ENCODE measurements at regions not wholly inside any gene's neighbourhood (a gene's known extent, or its start where the extent isn't known, plus 50 kb on each side); places are given as distances from the start of the nearest gene placed in this dataset.
"Not testable (repeated sequence)": the region's sequence is repeated elsewhere in the genome, so short reads cannot be mapped to it uniquely, and the experiment has no call there.

DNA sequence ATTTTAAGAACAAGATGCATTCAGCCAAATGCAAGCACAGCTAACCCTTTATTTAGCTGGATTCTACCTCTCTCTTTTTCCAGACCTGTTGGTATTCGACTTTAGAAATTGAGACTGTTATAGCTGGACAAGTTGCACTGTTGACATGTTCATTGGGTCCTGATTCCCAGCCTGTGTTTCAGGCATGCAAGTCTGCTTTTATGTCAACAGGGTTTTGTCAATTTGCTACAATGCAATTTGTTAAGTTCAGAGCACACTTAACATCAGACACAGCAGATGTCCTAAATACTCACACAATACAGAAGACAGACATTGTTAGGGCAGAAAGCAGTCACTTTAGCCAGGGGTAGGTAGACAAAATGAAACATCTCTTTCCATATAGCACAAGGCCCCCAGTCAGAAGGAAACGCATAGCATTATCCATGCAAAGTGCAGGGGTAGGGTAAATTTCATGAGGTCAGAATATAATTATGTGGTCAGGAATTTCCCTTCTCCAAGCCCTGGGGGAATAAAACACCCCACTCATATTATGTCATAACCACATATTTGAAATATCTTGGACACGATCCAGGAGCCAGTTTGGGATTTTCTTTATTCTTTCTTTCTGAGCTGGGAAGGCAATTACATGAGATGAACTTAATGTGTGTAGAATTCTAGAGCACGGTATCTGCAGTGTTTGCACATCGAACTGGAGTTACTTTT, 504.1 kb downstream of the NTRK3 start:
- DNase-seq: no peak

DNA sequence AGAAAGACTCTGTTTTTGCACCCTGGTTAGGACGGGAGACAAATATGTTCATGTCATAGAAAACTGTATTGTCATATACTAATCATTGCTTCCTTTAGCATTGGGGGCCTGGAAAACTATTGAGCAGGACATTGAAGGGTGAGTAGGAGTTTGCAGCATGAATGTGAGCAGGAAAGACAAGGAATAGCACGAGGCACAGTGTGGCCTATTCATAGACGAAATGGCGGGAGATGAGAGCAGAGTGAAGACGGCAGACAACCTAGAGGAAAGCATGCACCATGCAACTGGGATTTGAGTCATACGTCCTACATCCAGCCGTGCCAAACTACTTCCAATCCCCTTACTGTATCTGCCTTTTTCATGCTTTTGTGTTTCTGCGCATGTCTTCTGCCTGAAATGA, 508.1 kb downstream of the NTRK3 start:
- no peak for DNase-seq

DNA sequence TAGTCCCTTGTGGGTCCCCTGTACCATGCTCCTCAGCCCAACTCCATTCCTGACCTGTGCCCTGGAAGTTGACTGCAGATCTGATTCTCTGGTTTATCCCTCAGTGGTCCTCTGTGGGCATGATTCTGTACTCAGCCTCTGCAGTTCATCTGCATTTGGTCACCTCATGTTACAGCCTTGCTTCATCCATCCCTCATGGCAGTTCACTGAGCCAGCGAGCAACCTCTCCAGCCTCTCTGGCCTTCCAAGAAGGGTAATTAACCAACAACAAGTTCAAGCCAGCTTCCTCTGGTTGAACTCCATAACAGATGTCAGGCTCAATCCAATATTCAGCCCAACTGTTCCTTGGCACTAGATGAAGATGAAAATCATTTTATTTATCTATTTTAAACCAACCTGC, 509.5 kb downstream of the NTRK3 start:
- DNase-seq: no peak

DNA sequence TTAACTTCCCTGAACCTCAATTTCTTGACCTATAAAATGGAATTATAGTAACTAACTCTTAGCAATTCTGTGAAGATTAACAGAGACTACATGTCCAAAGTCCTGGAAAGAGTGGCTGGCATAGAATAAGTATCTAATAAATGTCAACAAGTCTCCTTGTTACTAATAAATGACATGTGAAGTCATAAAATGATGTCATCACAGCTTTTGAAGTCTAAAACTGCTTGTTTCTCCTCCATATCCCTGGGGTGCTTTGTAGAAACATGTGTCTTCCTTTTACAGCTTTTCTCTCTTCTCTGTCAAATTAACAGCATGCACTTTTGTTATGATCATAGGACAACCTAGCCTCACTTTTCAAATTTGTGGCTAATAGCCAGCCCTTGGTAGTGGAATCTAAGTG, 510.2 kb downstream of the NTRK3 start:
- no peak for DNase-seq

DNA sequence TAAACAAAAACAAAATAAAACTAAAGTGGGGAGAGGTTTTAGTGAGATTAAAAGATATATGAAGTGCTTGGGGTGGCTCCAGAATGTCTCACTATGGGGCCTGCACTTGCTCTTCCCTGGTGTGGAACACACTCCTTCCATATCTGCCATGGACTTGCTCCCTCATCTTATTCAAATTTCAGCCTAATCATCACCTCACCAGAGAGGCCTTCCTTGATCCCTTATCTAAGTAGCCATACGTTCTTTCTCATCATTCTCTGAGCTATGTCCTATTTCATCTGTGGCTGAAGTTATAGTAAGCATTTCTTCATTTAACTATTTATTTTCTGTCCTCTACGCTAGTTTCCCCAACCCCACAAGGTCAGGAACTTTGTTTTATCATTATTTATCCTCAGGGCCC, 511.7 kb downstream of the NTRK3 start:
- DNase-seq: no peak

DNA sequence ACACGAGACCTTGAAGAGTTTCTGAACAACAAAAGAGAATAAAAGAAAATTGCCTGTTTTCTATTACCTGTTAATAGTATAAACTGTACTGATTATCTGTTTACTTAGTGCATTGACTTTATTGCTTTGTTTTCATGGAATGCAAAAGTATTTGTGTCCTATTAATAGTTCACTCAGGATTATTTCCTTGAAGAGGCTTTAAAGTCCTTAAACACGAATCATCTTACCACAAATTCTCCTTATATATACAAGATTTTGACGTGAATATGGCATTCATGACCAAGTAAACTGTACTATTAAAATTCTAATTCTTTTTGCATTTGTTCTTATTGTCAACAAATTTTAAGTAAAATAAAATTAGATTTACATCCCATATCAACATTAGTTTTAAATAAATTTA, 513.0 kb downstream of the NTRK3 start:
- no peak for DNase-seq

DNA sequence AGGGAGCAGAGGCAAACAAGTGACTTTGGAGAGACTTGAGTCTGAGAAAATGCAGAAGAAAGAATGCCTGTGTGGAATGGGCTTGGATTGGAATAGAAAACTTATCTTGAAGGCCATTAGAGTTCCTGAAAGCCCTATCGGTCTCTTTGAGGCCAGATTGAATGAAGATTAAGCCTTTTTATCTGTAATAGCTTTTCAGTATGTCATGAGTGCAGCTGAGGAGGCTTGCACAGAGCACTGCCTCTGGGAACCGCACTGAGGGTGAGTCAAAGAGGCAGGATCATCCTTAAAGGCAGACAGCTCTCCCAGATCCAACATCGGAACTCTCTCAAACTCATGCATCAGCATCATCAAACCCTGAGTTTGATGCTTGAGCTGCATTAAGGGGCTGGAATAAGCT, 515.2 kb downstream of the NTRK3 start:
- DNase-seq: no peak

DNA sequence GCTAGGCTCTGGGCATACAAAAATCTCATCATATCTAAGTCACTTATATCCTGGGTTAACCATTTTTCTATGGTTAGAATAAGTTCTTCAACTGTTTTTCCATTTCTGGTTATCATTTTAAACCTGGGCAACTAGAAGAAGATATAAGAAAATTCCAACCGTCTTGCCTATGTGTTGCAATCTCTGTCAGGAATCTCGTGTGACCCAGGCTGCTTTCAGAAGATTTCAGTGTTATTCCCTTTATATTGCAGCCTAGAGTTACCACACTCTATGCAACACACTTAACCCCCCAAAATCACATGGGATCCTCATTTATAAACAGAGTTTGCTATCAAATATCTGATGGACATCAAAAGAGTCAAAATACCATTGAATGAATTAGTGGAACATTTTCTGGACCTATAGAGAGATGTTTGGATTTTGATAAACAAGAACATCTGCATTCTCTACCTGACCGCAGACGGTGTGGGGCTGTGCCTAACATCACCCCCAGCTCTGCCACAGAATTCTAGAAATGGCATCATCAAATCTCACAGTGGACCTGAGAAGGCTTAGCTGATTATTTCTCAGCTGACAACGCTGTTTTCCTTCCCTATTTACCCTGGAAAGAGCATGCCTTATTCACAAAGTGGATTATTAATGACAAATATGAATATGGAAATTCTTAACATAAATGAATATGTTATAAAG, 515.7 kb downstream of the NTRK3 start:
- no peak for DNase-seq

DNA sequence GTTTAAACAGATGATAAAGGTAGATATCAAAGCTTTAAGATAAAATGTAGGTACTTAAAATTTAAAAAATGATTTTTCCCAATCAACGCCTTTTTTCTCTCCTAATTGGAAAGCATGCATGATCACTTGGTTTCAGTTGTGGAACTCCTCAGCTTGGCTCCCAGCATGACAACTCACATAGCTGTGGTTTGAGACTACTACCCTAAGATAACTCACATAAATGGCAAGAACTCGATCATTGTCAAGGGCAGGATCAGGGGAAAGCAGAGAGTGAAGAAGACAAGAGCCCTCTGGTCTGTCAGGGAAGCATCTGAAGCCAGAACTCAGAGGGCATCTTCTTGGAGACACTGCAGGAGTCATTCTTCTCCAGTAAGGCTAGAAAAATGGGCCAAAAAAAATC, 516.7 kb downstream of the NTRK3 start:
- no peak for DNase-seq

DNA sequence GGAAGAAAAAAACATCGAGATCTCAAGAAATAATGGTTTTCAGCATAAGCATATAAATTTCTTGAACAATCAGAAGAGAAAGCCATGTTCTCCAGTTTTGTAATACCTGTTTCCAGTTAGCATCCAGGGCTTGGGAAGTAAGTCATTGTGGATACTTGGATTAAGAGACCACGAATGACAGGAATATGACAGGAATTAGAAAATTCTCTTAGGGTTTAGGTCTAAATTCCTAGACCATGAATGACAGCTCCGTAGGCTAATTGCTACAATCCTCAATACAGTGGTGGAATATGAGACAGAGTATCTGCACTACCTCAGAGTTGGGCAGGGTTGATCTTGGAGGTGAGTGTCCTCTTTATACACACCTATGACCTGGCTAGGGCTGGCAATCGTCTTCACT, 517.5 kb downstream of the NTRK3 start:
- DNase-seq: no peak

DNA sequence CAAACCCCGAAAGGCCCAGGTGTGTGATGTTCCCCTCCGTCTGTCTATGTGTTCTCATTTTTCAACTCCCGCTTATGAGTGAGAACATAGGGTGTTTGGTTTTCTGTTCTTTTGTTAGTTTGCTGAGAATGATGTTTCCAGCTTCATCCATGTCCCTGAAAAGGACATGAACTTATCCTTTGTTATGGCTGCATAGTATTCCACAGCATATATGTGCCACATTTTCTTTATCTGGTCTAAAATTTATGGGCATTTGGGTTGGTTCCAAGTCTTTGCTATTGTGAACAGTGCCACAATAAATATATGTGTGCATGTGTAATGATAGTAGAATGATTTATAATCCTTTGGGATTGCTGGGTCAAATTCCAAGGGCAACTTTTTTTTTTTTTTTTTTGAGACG, 519.1 kb downstream of the NTRK3 start:
- not testable (repeated sequence) for DNase-seq

DNA sequence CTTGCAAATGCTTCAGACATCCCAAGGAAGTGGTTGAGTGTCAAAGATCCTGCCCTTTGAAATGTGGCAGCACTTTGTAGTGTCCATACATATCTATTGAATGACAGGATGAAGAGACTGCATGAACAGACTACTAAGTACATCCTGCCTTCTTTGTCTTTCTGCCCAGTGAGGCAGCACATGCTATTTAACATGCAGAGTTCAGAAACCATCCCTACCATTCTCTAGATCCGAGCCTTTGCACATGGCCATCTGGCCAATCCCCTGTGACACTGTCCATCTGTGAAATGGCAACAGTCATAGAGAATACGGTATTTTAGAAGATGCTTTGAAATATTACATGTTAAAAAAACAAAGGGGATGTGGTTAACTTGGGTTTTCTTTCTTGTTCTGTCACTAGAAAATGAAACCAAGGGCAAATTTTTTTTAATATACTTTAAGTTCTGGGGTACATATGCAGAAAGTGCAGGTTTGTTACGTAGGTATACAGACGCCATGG, 519.6 kb downstream of the NTRK3 start:
- no peak for DNase-seq

DNA sequence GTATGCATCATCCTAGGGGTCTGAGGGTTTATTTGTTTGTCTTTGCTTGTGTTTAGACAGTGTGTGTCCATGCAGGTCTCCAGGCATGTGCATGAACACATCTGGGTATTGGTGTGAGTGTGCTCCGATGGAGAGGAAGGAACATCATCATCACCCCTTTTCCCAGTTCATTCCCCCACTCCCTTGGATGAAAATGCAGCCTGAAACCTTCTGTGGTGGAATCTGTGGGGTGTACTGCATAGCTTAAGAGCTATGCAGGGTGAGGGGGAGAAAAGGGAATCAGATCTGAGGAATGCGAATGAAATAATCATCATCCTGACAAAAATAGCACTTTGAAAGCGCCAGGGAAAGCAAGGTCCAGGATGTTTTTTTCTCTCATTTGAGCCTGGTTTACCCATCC, 520.1 kb downstream of the NTRK3 start:
- no peak for DNase-seq

DNA sequence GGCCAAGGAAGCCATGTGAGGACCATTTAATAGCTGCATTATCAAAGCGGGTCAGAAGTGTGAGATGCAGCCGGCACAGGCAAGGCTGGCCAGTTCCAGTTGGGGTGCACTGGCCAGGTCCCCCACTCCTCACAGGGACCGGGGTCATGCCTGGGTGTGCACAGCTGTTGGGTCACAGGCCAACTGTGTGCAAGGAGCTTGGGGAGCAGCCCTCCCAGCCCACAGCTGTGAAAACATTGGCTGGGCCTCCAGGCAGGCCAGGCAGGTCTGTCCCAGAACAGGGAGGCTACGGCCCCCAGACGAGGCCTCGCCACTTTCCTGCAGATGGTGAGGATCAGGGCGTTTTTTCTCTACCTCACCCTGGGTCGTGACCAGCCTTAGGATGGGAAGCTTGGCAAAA, 521.0 kb downstream of the NTRK3 start:
- no peak for DNase-seq

DNA sequence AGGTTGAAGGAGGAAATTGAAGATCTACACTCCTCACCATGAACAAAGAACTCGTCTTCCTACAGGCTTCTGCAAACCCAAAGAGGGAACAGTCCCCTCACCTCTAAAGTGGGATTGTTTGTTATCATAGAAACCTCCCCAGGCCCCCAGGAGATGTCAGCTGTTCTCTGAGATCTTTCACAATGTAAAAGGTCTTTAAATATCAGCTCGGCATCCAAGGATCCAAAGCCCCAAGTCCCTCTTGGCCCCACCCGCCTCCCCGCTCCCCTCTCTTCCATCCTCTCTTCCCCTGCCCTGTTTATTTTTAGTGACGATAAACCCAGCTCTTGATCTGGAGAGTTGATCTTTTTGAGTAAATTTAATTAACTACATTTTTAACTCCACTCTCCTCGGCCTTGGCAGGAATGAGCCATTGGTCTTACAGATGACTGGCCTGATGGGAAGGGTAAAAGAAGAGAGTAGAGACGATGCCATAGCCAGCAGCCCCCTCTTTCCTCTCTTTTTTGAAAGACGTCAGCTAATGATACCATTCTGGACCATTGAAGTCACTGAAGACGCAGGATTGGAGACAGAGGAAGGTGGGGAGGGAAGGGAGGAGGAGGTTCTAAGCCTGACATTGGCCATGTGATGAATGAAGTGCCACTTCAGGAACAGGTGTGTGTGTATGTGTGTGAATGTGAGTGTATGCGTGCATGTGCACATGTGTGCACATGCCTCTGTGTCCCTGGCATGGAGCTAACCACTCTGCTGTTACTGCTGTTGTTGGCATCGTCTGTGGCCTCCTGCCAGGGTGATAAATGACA, 521.8 kb downstream of the NTRK3 start:
- no peak for DNase-seq

DNA sequence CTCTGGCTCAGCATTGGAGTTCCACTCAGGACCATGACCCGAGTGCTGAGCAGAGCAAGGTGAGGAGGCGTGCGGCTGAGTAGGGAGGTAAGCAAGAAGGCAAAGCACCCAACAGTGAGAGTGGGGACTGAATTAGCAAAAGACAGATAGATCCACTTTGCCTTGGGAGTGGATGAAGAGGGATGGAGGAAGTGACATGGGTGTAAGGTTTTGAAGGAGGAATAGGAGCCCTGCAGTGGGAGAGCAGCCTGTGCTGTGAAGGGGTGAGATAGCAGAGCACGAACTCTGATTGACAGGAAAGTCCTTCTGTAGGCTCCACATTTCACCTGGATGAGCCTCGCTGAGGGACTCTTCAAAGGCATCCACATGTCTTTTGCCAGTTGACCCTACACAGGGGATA, 522.6 kb downstream of the NTRK3 start:
- DNase-seq: no peak

DNA sequence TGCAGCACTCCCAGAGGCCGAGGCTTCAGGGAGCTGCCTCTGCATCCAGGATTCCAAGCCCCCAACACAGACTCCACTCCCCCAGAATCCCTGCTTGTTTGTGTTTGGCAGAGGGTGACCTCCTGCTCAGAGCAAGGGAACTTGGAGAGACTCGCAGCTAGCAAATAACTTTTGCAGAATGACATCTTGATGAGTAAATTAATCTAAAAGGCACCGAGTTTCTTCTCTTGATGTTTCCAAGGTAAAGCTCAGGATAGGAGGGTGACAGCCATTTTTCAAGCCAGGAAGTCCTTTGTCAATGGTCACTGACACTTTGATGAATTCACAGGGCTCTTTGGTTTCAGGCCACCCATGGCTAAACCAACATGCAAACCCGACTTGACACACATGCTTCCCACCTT, 523.0 kb downstream of the NTRK3 start:
- DNase-seq: no peak

DNA sequence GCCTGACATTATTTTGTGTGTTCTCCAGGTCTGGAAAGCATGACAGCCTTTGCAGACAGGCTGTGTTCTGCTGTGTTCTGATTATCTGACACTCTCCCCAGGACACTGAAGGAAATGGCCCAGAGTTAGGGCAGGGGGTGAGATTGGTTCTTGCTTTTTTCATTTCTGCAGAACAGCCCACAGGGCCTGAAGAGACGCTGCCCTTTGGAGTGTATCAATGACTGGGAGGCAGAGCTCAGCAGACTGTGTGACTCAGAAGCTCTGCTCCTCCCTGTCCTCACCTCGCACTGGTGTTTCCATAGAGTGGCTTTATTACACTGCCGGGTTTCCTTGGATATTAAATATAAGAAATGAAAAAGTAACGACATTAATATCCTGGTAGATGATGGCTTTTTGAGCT, 523.6 kb downstream of the NTRK3 start:
- no peak for DNase-seq

DNA sequence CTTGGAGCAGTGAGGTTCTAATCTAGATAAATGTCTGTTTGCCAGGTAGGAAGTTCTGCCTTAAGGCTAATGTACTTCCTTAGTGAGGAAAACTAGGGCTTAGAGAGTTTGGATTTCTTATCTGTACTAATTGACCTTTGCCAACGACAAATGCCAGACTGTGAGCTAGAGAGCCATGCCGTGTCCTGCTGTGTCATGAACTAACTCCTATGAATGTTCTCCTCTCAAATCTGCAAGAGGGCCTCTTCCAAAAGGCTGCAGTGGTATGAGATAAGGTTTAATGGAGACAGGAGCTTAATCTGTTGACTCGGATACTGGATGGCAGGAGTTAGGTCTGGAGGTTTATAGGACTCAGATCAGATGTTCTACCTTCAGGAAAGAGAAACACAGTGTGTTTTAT, 524.9 kb downstream of the NTRK3 start:
- no peak for DNase-seq

DNA sequence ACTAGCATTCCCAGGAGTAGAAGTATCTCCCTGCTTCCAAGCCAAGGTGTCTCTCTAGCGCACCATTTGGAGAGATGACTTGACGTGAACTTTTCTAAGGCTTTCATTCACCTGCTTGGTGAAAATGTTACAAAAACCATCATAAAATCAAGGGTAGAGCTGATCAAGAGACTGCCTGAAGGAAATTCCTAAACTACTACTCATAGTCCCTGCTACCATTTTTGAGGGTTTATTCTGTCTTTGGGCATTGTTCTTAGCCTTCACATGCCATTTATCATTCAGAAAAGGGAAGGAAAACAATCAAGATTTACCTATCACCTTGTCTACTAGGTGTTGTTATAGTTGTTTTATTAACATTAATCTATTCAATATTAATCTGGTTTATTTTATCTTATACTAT, 525.8 kb downstream of the NTRK3 start:
- no peak for DNase-seq

DNA sequence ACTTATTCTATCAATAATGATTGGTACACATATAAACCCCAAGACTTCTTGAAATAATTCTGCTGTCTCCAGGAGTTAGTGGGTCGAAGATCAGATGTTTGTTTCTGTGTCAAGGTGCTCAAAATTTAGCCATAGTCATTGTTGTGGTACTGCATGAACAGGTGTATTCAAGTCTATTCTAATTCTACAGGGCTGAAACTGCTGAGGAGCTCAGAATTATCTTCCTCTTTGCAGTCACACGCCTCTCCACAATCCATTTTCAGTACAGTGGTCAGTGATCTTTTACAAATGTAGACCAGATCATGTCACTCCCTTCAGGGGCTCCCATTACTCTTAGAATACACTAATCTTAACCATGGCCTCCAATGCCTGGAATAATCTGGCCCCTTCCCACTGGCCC, 527.5 kb downstream of the NTRK3 start:
- DNase-seq: no peak

DNA sequence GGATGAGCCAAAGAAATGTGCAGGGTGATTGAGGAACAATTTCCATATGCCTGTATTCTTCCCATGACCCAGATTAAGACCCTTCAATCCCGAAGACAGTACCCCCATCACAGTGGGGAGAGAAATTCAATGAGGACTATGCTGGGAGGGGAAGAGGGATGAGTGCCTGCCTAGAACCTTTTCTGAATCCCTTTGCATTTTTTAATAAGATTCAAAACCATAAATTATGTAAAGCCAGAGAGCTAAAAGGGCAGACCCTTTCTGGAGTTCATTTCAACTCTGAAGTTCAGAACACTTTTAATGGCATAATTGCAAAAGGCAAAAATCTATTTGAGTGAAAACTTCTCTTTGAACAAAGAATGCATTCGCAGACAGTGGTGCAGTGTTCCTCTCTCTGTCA, 529.5 kb downstream of the NTRK3 start:
- no peak for DNase-seq

DNA sequence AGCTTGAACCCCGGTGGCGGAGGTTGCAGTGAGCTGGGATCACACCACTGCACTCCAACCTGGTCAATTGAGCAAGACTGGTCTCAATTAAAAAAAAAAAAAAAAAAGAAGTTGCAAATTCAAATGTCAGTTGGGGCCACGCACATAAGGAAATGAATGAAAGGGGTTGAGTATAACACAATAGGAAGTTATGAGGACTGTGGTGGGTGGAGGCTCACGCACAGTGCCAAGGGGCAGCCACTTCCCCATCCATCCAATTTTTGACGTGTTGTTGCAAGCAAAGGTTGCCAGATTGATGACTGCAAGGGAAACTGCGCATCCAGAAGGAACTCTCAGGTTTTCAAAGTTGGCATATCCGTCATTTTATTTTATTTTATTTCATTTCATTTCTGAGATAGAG, 532.2 kb downstream of the NTRK3 start:
- no peak for DNase-seq

Data from cerebellar nuclear complex (tissue), 1 donor.